Panc1 (cell line): ENCODE measurements at regions not wholly inside any gene's neighbourhood (a gene's known extent, or its start where the extent isn't known, plus 50 kb on each side); places are given as distances from the start of the nearest gene placed in this dataset.

Experiments used
- POLR2AphosphoS5 ChIP-seq: IDR thresholded peaks from 2 replicates; pipeline ENCODE4 v1.6.1; 2012; ENCODE audit warnings: mild to moderate bottlenecking, low read depth, low read length, moderate library complexity
- REST ChIP-seq, 2 experiments: IDR thresholded peaks; 2 replicates each; pipeline ENCODE4 v1.6.1; 2011 to 2012; ENCODE audit warnings: low read depth in 2 of 2, control low read depth in 1 of 2, low read length in 1 of 2, mild to moderate bottlenecking in 1 of 2, moderate library complexity in 1 of 2; ENCODE audit not compliant: insufficient read depth in 1 of 2
- SIN3A ChIP-seq: IDR thresholded peaks from 2 replicates; pipeline ENCODE4 v1.6.1; 2012; ENCODE audit warnings: low read depth, mild to moderate bottlenecking, low read length, moderate library complexity, borderline replicate concordance; ENCODE audit not compliant: insufficient read depth
- TCF7L2 ChIP-seq: IDR thresholded peaks from 2 replicates; pipeline ENCODE4 v1.6.1; 2011; ENCODE audit warnings: mild to moderate bottlenecking, low read depth, low read length, inconsistent platforms
- TF ChIP-seq, protein P1 (sequence below): fragments of 450-650 bp; IDR thresholded peaks from 2 replicates; pipeline ENCODE4 v1.5.1; 2017; ENCODE audit warnings: mild to moderate bottlenecking

DNA sequence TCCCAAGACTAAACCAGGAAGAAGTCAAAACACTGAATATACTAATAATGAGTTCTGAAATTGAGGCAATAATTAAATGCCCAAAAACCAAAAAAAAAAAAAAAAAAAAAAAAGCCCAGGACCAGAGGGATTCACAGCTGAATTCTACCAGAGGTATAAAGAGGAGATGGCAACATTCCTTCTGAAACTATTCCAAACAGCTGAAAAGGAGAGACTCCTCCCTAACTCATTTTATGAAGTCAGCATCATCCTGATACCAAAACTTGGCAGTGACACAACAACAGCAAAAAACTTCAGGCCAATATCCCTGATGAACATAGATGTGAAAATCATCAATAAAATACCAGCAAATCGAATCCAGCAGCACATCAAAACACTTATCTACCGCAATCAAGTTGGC is 108.5 kb upstream of the COL3A1 start:
- TF ChIP-seq SIN3A, result no peak
- TF ChIP-seq, protein P1, sequence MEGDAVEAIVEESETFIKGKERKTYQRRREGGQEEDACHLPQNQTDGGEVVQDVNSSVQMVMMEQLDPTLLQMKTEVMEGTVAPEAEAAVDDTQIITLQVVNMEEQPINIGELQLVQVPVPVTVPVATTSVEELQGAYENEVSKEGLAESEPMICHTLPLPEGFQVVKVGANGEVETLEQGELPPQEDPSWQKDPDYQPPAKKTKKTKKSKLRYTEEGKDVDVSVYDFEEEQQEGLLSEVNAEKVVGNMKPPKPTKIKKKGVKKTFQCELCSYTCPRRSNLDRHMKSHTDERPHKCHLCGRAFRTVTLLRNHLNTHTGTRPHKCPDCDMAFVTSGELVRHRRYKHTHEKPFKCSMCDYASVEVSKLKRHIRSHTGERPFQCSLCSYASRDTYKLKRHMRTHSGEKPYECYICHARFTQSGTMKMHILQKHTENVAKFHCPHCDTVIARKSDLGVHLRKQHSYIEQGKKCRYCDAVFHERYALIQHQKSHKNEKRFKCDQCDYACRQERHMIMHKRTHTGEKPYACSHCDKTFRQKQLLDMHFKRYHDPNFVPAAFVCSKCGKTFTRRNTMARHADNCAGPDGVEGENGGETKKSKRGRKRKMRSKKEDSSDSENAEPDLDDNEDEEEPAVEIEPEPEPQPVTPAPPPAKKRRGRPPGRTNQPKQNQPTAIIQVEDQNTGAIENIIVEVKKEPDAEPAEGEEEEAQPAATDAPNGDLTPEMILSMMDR, result no peak
- TF ChIP-seq REST (IDR thresholded peaks at IDR 0.05; ENCODE audit: insufficient read depth in 1 of 2, low read depth in 2 of 2, low read length in 1 of 2), result no peak
- TF ChIP-seq TCF7L2, result no peak
- TF ChIP-seq POLR2AphosphoS5, result no peak
